ENCODE measurements at regions not wholly inside any gene's neighbourhood (a gene's known extent, or its start where the extent isn't known, plus 50 kb on each side); places are given as distances from the start of the nearest gene placed in this dataset.

DNA sequence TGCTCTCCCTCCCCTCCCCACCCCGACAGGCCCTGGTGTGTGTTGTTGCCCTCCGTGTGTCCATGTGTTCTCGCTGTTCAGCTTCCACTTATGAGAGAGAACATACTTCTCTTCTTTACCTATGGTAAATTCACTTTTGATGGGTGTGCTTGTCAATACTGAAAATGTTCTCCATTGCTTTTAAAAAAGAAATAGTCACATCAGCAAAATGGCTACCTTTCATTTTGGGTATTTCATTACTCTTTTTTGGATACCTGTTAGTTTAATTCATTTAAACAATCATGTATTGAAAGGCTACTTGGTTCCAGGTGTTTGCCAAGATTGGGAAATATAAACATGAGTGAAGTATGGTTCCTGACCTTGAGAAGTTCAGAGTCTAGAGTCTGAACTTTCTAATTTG lies 107.4 kb upstream of the PITX2 start:
- H3K36me3 ChIP-seq (ENCODE audit: insufficient read depth, low read length) = no peaks in the 10 kb centered on the region
- H3K27me3 ChIP-seq (ENCODE audit: control insufficient read depth in 1 of 2, insufficient read depth in 2 of 2, low read length in 2 of 2) = no peaks in the 10 kb centered on the region
- H3K27ac ChIP-seq (ENCODE audit: low read depth, low read length) = no peak overlapping the region
- H3K4me1 ChIP-seq (ENCODE audit: insufficient read depth, low read length) = no peaks in the 10 kb centered on the region
- no peaks in the 10 kb centered on the region for H3K9me3 ChIP-seq (ENCODE audit: low read length)
- no peak overlapping the region for H3K9ac ChIP-seq (ENCODE audit: low read length)
- no peak overlapping the region for H3K4me3 ChIP-seq (ENCODE audit: low read depth in 1 of 2, low read length in 2 of 2)

DNA sequence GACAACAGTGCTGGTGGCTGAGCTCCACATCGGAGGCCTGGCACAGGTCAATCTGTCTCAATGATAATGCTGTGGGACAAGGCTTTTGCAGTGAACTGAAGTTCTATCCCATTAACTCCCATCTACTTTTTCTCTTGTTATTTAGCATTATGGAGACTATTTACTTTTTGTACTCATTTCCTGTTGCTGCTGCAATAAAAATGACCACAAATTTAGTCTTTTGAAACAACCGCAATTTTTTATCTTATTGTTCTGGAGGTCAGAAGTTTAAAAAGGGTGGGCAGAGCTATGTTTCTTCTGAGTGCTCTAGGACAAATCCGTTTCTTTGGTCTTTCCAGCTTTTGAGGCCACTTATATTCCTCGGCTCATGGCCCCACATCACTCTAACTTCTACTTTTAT lies 111.0 kb upstream of the PITX2 start:
- H3K4me1 ChIP-seq (ENCODE audit: insufficient read depth, low read length) = no peaks in the 10 kb centered on the region
- H3K4me3 ChIP-seq (ENCODE audit: low read depth in 1 of 2, low read length in 2 of 2) = no peak overlapping the region
- no peak overlapping the region for H3K9ac ChIP-seq (ENCODE audit: low read length)
- H3K9me3 ChIP-seq (ENCODE audit: low read length) = no peaks in the 10 kb centered on the region
- no peak overlapping the region for H3K27ac ChIP-seq (ENCODE audit: low read depth, low read length)
- H3K36me3 ChIP-seq (ENCODE audit: insufficient read depth, low read length) = no peaks in the 10 kb centered on the region
- H3K27me3 ChIP-seq (ENCODE audit: control insufficient read depth in 1 of 2, insufficient read depth in 2 of 2, low read length in 2 of 2) = no peaks in the 10 kb centered on the region

- H3K4me3 ChIP-seq (ENCODE audit: low read depth in 1 of 2, low read length in 2 of 2) = no peak overlapping the region
- no peak overlapping the region for H3K27ac ChIP-seq (ENCODE audit: low read depth, low read length)
- no peak overlapping the region for H3K9ac ChIP-seq (ENCODE audit: low read length)
- no peaks in the 10 kb centered on the region for H3K4me1 ChIP-seq (ENCODE audit: insufficient read depth, low read length)
- no peaks in the 10 kb centered on the region for H3K9me3 ChIP-seq (ENCODE audit: low read length)
- H3K36me3 ChIP-seq (ENCODE audit: insufficient read depth, low read length) = no peaks in the 10 kb centered on the region
- no peaks in the 10 kb centered on the region for H3K27me3 ChIP-seq (ENCODE audit: control insufficient read depth in 1 of 2, insufficient read depth in 2 of 2, low read length in 2 of 2)
These were observed 112.8 kb upstream of the PITX2 start for GRCh38 chr4:110735686-110736085.

- Histone ChIP-seq H3K36me3 (ENCODE audit: insufficient read depth, low read length) (no peaks in the 10 kb centered on the region), H3K27me3 (ENCODE audit: control insufficient read depth in 1 of 2, insufficient read depth in 2 of 2, low read length in 2 of 2) (no peaks in the 10 kb centered on the region), H3K4me1 (ENCODE audit: insufficient read depth, low read length) (no peaks in the 10 kb centered on the region), H3K27ac (ENCODE audit: low read depth, low read length) (no peak overlapping the region), H3K4me3 (ENCODE audit: low read depth in 1 of 2, low read length in 2 of 2) (no peak overlapping the region), H3K9ac (ENCODE audit: low read length) (no peak overlapping the region), H3K9me3 (ENCODE audit: low read length) (no peaks in the 10 kb centered on the region)
These were observed 115.1 kb upstream of the PITX2 start for GRCh38 chr4:110737931-110738330.

GRCh38 chr4:110742143-110742542 lies 119.3 kb upstream of the PITX2 start:
- H3K9ac ChIP-seq (ENCODE audit: low read length) = no peak overlapping the region
- no peaks in the 10 kb centered on the region for H3K4me1 ChIP-seq (ENCODE audit: insufficient read depth, low read length)
- H3K36me3 ChIP-seq (ENCODE audit: insufficient read depth, low read length) = no peaks in the 10 kb centered on the region
- no peak overlapping the region for H3K27ac ChIP-seq (ENCODE audit: low read depth, low read length)
- H3K9me3 ChIP-seq (ENCODE audit: low read length) = no peaks in the 10 kb centered on the region
- H3K27me3 ChIP-seq (ENCODE audit: control insufficient read depth in 1 of 2, insufficient read depth in 2 of 2, low read length in 2 of 2) = no peaks in the 10 kb centered on the region
- no peak overlapping the region for H3K4me3 ChIP-seq (ENCODE audit: low read depth in 1 of 2, low read length in 2 of 2)

GRCh38 chr4:110748071-110748470 lies 125.2 kb upstream of the PITX2 start:
- no peak overlapping the region for H3K27ac ChIP-seq (ENCODE audit: low read depth, low read length)
- H3K27me3 ChIP-seq (ENCODE audit: control insufficient read depth in 1 of 2, insufficient read depth in 2 of 2, low read length in 2 of 2) = no peaks in the 10 kb centered on the region
- no peak overlapping the region for H3K4me3 ChIP-seq (ENCODE audit: low read depth in 1 of 2, low read length in 2 of 2)
- no peaks in the 10 kb centered on the region for H3K4me1 ChIP-seq (ENCODE audit: insufficient read depth, low read length)
- no peaks in the 10 kb centered on the region for H3K9me3 ChIP-seq (ENCODE audit: low read length)
- H3K36me3 ChIP-seq (ENCODE audit: insufficient read depth, low read length) = no peaks in the 10 kb centered on the region
- no peak overlapping the region for H3K9ac ChIP-seq (ENCODE audit: low read length)

DNA sequence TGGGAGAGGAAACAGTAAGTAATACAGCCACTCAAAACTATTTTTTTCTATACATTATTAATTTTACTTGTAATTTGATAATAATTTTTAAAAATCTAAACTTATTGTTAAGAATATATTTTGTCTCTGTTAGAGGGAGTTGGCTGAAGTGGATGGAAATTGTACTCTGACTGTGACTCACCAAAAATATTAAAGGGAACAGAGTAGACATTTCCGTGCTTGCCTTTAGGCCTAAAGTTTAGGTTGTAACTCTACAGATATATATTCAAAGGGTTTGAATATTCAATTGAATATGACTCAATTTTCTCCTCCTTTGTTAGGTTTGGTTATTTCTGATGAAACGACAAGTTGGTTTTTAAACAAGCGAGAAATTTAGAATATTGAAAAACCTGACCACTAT lies 128.3 kb upstream of the PITX2 start:
- no peaks in the 10 kb centered on the region for H3K9me3 ChIP-seq (ENCODE audit: low read length)
- H3K4me1 ChIP-seq (ENCODE audit: insufficient read depth, low read length) = no peaks in the 10 kb centered on the region
- no peaks in the 10 kb centered on the region for H3K36me3 ChIP-seq (ENCODE audit: insufficient read depth, low read length)
- no peak overlapping the region for H3K27ac ChIP-seq (ENCODE audit: low read depth, low read length)
- H3K9ac ChIP-seq (ENCODE audit: low read length) = no peak overlapping the region
- H3K27me3 ChIP-seq (ENCODE audit: control insufficient read depth in 1 of 2, insufficient read depth in 2 of 2, low read length in 2 of 2) = no peaks in the 10 kb centered on the region
- no peak overlapping the region for H3K4me3 ChIP-seq (ENCODE audit: low read depth in 1 of 2, low read length in 2 of 2)

DNA sequence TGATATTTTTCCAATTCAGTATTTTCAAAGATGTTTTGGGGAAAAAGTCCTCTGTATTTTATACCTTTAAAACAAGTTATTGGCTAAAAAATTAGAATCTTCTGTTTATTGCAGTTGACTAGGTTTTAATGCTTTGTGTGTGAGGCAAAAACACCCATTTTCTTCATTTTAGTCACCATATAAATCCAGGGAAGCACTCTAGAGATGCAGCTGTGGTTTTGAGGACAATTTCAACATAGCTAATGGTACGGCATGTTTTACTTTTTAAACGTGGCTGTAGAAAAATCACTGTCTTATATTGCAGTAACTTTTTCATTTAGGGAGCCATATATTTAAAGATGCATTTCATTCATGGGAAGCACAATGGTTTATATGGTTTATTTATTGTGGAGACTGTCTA lies 129.1 kb upstream of the PITX2 start:
- no peak overlapping the region for H3K27ac ChIP-seq (ENCODE audit: low read depth, low read length)
- H3K9ac ChIP-seq (ENCODE audit: low read length) = no peak overlapping the region
- H3K27me3 ChIP-seq (ENCODE audit: control insufficient read depth in 1 of 2, insufficient read depth in 2 of 2, low read length in 2 of 2) = no peaks in the 10 kb centered on the region
- no peaks in the 10 kb centered on the region for H3K4me1 ChIP-seq (ENCODE audit: insufficient read depth, low read length)
- H3K36me3 ChIP-seq (ENCODE audit: insufficient read depth, low read length) = no peaks in the 10 kb centered on the region
- H3K4me3 ChIP-seq (ENCODE audit: low read depth in 1 of 2, low read length in 2 of 2) = no peak overlapping the region
- H3K9me3 ChIP-seq (ENCODE audit: low read length) = no peaks in the 10 kb centered on the region

DNA sequence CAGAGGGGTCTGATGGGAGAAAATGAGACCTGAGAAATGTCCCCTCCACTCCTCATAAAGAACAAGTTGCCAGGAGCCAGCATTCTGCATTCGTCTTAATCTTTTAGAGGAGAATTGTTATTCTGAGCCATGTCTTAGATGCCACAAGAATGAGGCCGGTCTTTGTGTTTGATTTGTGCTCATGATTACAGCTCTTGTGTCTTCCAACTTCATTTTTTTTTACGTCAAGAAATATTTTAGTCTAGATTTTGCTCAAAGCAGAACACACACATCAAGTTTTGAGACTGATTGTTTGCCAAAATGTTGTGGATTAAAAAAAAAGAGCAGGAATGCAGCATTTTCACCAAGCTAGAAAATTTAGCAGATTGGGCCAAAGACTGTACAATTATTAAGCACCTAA lies 130.6 kb upstream of the PITX2 start:
- Histone ChIP-seq H3K27me3 (ENCODE audit: control insufficient read depth in 1 of 2, insufficient read depth in 2 of 2, low read length in 2 of 2) (no peaks in the 10 kb centered on the region), H3K4me1 (ENCODE audit: insufficient read depth, low read length) (no peaks in the 10 kb centered on the region), H3K27ac (ENCODE audit: low read depth, low read length) (no peak overlapping the region), H3K4me3 (ENCODE audit: low read depth in 1 of 2, low read length in 2 of 2) (no peak overlapping the region), H3K36me3 (ENCODE audit: insufficient read depth, low read length) (no peaks in the 10 kb centered on the region), H3K9ac (ENCODE audit: low read length) (no peak overlapping the region), H3K9me3 (ENCODE audit: low read length) (no peaks in the 10 kb centered on the region)

GRCh38 chr4:110754716-110755115 lies 131.8 kb upstream of the PITX2 start:
- no peak overlapping the region for H3K9ac ChIP-seq (ENCODE audit: low read length)
- no peak overlapping the region for H3K4me3 ChIP-seq (ENCODE audit: low read depth in 1 of 2, low read length in 2 of 2)
- no peaks in the 10 kb centered on the region for H3K36me3 ChIP-seq (ENCODE audit: insufficient read depth, low read length)
- no peaks in the 10 kb centered on the region for H3K9me3 ChIP-seq (ENCODE audit: low read length)
- no peaks in the 10 kb centered on the region for H3K4me1 ChIP-seq (ENCODE audit: insufficient read depth, low read length)
- H3K27me3 ChIP-seq (ENCODE audit: control insufficient read depth in 1 of 2, insufficient read depth in 2 of 2, low read length in 2 of 2) = no peaks in the 10 kb centered on the region
- no peak overlapping the region for H3K27ac ChIP-seq (ENCODE audit: low read depth, low read length)

DNA sequence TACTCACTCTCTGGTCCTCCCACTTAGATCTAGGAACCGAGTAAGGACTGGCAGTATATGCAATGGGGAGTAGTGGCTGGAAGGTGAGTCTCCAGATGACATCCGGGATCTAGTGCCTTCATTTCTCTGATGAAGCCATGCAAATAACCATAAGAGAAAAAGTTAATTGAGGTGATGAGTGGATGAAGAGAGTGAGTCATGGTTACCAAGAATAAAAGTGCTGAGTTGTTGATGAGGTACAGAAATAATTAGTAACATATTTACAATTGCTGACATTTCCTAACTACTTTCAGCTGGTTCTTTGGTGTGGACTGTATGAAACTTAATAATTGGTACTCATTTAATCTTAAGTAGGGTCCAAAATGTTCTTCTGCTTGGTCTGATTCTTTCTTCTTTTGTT lies 146.7 kb upstream of the PITX2 start:
- H3K9ac ChIP-seq (ENCODE audit: low read length) = no peak overlapping the region
- H3K27ac ChIP-seq (ENCODE audit: low read depth, low read length) = no peak overlapping the region
- no peaks in the 10 kb centered on the region for H3K27me3 ChIP-seq (ENCODE audit: control insufficient read depth in 1 of 2, insufficient read depth in 2 of 2, low read length in 2 of 2)
- no peaks in the 10 kb centered on the region for H3K4me1 ChIP-seq (ENCODE audit: insufficient read depth, low read length)
- H3K9me3 ChIP-seq (ENCODE audit: low read length) = no peaks in the 10 kb centered on the region
- H3K36me3 ChIP-seq (ENCODE audit: insufficient read depth, low read length) = no peaks in the 10 kb centered on the region
- no peak overlapping the region for H3K4me3 ChIP-seq (ENCODE audit: low read depth in 1 of 2, low read length in 2 of 2)

DNA sequence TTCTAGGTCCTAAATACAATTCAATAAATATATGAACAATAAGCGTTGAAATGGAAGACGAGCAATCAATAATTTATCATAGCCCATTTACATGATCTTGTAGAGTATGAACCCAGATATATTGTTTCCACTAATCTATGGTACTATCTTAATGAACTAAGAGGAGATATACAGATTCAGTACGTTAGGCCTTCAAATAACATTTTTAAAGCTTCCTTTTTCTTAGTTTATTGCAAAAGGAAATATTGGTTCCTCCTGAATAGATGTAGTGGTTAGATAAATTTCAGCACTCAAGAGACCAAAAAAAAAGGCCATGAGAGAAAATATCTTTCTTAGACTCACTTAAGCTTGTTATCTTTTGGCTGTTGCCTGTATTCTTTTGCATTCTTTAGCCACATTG lies 147.5 kb upstream of the PITX2 start:
- Histone ChIP-seq H3K9me3 (ENCODE audit: low read length) (no peaks in the 10 kb centered on the region), H3K36me3 (ENCODE audit: insufficient read depth, low read length) (no peaks in the 10 kb centered on the region), H3K27me3 (ENCODE audit: control insufficient read depth in 1 of 2, insufficient read depth in 2 of 2, low read length in 2 of 2) (no peaks in the 10 kb centered on the region), H3K4me1 (ENCODE audit: insufficient read depth, low read length) (no peaks in the 10 kb centered on the region), H3K4me3 (ENCODE audit: low read depth in 1 of 2, low read length in 2 of 2) (no peak overlapping the region), H3K27ac (ENCODE audit: low read depth, low read length) (no peak overlapping the region), H3K9ac (ENCODE audit: low read length) (no peak overlapping the region)

Data from muscle layer of colon (tissue), 2 donors.